ENCODE measurements at regions not wholly inside any gene's neighbourhood (a gene's known extent, or its start where the extent isn't known, plus 50 kb on each side); places are given as distances from the start of the nearest gene placed in this dataset.

DNA sequence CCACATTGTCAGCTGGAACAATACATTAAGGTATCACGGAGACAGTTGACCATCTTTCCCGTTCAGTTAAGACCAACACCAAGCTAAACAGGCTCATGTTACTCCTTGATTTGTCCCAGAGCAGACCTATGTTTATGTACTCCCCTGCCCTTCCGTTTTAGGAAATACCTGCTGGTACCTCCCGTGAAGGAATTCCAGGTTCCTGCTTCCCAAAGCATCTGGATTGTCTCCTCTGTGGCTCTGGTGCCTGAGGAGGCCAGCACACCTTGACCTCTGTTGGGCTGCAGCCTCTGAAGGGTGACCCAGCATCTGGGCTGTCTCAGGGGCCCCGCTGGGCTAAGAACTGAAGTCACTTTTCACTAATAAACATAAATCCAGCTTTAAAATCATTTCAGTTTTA, 647.8 kb upstream of the MARCKS start:
- TF ChIP-seq EZH2 (IDR thresholded peaks at IDR 0.05; ENCODE audit: low read depth, unreplicated experiment) (no peak), ZNF114 (CRISPR knock-in tag; IDR thresholded peaks at IDR 0.05) (no peak), JUNB (IDR thresholded peaks at IDR 0.05; ENCODE audit: unreplicated experiment) (no peak), NANOG (IDR thresholded peaks at IDR 0.05; ENCODE audit: borderline replicate concordance) (no peak), EZH2phosphoT487 (IDR thresholded peaks at IDR 0.05; ENCODE audit: unreplicated experiment) (no peak), POLR2AphosphoS5 (IDR thresholded peaks at IDR 0.05; ENCODE audit: low read depth) (no peak)
- TF ChIP-seq, protein P1, sequence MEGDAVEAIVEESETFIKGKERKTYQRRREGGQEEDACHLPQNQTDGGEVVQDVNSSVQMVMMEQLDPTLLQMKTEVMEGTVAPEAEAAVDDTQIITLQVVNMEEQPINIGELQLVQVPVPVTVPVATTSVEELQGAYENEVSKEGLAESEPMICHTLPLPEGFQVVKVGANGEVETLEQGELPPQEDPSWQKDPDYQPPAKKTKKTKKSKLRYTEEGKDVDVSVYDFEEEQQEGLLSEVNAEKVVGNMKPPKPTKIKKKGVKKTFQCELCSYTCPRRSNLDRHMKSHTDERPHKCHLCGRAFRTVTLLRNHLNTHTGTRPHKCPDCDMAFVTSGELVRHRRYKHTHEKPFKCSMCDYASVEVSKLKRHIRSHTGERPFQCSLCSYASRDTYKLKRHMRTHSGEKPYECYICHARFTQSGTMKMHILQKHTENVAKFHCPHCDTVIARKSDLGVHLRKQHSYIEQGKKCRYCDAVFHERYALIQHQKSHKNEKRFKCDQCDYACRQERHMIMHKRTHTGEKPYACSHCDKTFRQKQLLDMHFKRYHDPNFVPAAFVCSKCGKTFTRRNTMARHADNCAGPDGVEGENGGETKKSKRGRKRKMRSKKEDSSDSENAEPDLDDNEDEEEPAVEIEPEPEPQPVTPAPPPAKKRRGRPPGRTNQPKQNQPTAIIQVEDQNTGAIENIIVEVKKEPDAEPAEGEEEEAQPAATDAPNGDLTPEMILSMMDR (conservative IDR thresholded peaks at IDR 0.05; ENCODE audit: low read depth in 2 of 2), result no peak
- TF ChIP-seq, protein P2, sequence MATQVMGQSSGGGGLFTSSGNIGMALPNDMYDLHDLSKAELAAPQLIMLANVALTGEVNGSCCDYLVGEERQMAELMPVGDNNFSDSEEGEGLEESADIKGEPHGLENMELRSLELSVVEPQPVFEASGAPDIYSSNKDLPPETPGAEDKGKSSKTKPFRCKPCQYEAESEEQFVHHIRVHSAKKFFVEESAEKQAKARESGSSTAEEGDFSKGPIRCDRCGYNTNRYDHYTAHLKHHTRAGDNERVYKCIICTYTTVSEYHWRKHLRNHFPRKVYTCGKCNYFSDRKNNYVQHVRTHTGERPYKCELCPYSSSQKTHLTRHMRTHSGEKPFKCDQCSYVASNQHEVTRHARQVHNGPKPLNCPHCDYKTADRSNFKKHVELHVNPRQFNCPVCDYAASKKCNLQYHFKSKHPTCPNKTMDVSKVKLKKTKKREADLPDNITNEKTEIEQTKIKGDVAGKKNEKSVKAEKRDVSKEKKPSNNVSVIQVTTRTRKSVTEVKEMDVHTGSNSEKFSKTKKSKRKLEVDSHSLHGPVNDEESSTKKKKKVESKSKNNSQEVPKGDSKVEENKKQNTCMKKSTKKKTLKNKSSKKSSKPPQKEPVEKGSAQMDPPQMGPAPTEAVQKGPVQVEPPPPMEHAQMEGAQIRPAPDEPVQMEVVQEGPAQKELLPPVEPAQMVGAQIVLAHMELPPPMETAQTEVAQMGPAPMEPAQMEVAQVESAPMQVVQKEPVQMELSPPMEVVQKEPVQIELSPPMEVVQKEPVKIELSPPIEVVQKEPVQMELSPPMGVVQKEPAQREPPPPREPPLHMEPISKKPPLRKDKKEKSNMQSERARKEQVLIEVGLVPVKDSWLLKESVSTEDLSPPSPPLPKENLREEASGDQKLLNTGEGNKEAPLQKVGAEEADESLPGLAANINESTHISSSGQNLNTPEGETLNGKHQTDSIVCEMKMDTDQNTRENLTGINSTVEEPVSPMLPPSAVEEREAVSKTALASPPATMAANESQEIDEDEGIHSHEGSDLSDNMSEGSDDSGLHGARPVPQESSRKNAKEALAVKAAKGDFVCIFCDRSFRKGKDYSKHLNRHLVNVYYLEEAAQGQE (IDR thresholded peaks at IDR 0.05; ENCODE audit: unreplicated experiment), result no peak
